ENCODE measurements at regions not wholly inside any gene's neighbourhood (a gene's known extent, or its start where the extent isn't known, plus 50 kb on each side); places are given as distances from the start of the nearest gene placed in this dataset.

DNA sequence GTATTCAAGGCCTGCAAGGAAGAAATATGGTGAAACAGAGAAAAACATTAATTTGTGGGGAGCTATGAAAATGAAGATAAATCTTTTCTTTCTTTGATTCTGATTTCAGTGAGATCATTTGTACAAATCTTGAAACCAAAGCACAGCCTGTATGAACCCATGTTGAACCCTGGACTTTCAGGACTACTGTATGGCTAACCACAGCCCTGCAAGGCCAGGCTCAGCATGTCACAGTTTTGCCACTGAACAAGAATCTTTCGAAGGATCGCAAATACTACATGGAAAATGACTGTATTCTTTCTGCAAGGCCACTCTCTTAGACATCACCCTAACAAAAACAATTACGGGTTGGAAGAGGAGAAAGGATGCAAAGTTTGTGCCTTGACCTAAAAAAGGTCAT lies 161.7 kb upstream of the MAF start:
- TF ChIP-seq, protein P1, sequence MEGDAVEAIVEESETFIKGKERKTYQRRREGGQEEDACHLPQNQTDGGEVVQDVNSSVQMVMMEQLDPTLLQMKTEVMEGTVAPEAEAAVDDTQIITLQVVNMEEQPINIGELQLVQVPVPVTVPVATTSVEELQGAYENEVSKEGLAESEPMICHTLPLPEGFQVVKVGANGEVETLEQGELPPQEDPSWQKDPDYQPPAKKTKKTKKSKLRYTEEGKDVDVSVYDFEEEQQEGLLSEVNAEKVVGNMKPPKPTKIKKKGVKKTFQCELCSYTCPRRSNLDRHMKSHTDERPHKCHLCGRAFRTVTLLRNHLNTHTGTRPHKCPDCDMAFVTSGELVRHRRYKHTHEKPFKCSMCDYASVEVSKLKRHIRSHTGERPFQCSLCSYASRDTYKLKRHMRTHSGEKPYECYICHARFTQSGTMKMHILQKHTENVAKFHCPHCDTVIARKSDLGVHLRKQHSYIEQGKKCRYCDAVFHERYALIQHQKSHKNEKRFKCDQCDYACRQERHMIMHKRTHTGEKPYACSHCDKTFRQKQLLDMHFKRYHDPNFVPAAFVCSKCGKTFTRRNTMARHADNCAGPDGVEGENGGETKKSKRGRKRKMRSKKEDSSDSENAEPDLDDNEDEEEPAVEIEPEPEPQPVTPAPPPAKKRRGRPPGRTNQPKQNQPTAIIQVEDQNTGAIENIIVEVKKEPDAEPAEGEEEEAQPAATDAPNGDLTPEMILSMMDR (IDR thresholded peaks at IDR 0.05; ENCODE audit: insufficient read depth, low read depth, low read length, missing control alignments) = no peak
- no peak overlapping the region for H3K4me3 ChIP-seq (ENCODE audit: low read depth, low read length)
- no peak for DNase-seq (ENCODE audit: low read depth)

DNA sequence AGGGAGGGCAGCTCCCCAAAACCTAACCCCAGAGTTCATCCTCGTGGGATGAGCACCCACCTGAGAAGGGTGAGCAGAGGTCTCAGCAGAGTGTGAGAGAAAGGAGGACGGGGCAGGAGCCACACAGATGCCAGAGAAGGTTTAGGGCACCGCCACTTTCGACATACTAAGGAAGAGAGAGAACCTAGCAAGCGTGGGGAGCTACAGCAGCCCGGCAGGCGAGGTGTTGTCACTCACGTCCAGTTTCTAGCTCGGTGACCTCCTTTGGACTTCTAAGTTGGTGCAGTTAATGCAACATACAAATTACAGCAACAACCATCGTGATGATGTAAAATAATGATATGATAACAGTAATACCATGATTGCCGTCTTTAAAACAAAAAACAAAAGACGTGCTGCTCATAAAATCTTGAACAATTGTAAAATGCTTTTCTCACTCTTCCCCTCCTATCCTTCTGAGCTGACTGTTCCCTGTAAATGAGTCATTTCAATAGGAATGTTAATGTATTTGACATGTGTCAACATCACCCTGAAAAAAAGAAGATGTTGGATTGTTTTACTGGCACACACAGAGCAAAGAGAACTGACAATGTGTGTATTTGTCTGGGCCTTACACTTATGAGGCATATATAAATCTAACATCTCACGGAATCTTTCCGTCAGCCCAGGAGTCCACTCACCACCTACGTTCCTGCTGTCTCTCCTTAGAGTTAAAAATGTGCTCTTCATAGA lies 158.2 kb upstream of the MAF start:
- TF ChIP-seq, protein P1 (IDR thresholded peaks at IDR 0.05; ENCODE audit: insufficient read depth, low read depth, low read length, missing control alignments) = no peak
- no peak for DNase-seq (ENCODE audit: low read depth)
- H3K4me3 ChIP-seq (ENCODE audit: low read depth, low read length) = no peak overlapping the region

GRCh38 chr16:79757968-79758367 lies 157.4 kb upstream of the MAF start:
- TF ChIP-seq, protein P1 (IDR thresholded peaks at IDR 0.05; ENCODE audit: insufficient read depth, low read depth, low read length, missing control alignments) = no peak
- no peak overlapping the region for H3K4me3 ChIP-seq (ENCODE audit: low read depth, low read length)
- no peak for DNase-seq (ENCODE audit: low read depth)

- DNase-seq (ENCODE audit: low read depth) = no peak
- no peak overlapping the region for H3K4me3 ChIP-seq (ENCODE audit: low read depth, low read length)
- TF ChIP-seq, protein P1 (IDR thresholded peaks at IDR 0.05; ENCODE audit: insufficient read depth, low read depth, low read length, missing control alignments) = no peak
These were observed 156.6 kb upstream of the MAF start for GRCh38 chr16:79757163-79757562.

GRCh38 chr16:79756571-79756970 lies 156.0 kb upstream of the MAF start:
- TF ChIP-seq, protein P1 (IDR thresholded peaks at IDR 0.05; ENCODE audit: insufficient read depth, low read depth, low read length, missing control alignments) = no peak
- no peak for DNase-seq (ENCODE audit: low read depth)

GRCh38 chr16:79754501-79754900 lies 154.0 kb upstream of the MAF start:
- TF ChIP-seq, protein P1 (IDR thresholded peaks at IDR 0.05; ENCODE audit: insufficient read depth, low read depth, low read length, missing control alignments) = no peak
- DNase-seq (ENCODE audit: low read depth) = no peak
- no peak overlapping the region for H3K4me3 ChIP-seq (ENCODE audit: low read depth, low read length)

More at GRCh38 chr16:79756571-79756970, 156.0 kb upstream of the MAF start:
- H3K4me3 ChIP-seq (ENCODE audit: low read depth, low read length) = no peak overlapping the region

DNA sequence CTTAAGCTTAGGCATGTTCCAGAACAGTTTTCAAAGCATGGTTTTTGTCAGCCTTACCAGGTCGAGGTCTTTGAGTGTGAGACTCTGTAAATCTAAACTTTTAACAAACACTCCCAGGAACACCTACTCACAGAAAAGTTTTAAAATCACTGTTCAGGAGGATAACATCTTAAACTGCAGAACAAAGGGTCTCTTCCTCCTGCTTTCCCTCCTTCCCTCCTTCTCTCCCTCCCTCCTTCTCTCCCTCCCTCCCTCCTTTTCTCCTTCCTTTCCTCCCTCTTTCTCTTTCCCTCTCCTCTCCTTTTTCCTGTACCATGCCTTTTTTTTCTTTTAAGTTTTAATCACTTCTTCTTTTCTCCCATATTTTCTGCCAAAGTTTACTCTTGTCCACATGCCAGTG lies 153.5 kb upstream of the MAF start:
- TF ChIP-seq, protein P1 (IDR thresholded peaks at IDR 0.05; ENCODE audit: insufficient read depth, low read depth, low read length, missing control alignments) = no peak
- H3K4me3 ChIP-seq (ENCODE audit: low read depth, low read length) = no peak overlapping the region

More for the DNA sequence above, 153.5 kb upstream of the MAF start:
- no peak for DNase-seq (ENCODE audit: low read depth)

Data from GM12865 (cell line).